Breast epithelium (tissue), 3 donors: ENCODE measurements at regions not wholly inside any gene's neighbourhood (a gene's known extent, or its start where the extent isn't known, plus 50 kb on each side); places are given as distances from the start of the nearest gene placed in this dataset.

Source experiments
- CTCF ChIP-seq, 3 donors: fragments of 450-650 bp; IDR thresholded peaks; one replicate each; pipeline ENCODE4 v1.5.1; 2016 to 2017; ENCODE audit warnings: antibody characterized with exemption in 3 of 3, mild to moderate bottlenecking in 3 of 3, moderate library complexity in 3 of 3
- POLR2AphosphoS5 ChIP-seq, 3 donors: sonication (generic); formaldehyde crosslinking; IDR thresholded peaks; one replicate each; pipeline ENCODE4 v1.6.1; 2017; ENCODE audit warnings: antibody characterized with exemption in 3 of 3

GRCh38 chr3:168497183-168497582 is 401.5 kb upstream of the GOLIM4 start:
- TF ChIP-seq CTCF (IDR thresholded peaks at IDR 0.05) (no peak), POLR2AphosphoS5 (IDR thresholded peaks at IDR 0.05) (no peak)
